Activated T-helper 9 cell treated with anti-CD3 and anti-CD28 coated beads, Interleukin-2, amount 50 U/mL, for 16 hours (primary cell): ENCODE measurements at regions not wholly inside any gene's neighbourhood (a gene's known extent, or its start where the extent isn't known, plus 50 kb on each side); places are given as distances from the start of the nearest gene placed in this dataset.

Experiments used
- DNase-seq: peaks from one replicate; pipeline ENCODE4 v3.0.0-alpha.2; 2020; ENCODE audit warnings: low read depth

DNA sequence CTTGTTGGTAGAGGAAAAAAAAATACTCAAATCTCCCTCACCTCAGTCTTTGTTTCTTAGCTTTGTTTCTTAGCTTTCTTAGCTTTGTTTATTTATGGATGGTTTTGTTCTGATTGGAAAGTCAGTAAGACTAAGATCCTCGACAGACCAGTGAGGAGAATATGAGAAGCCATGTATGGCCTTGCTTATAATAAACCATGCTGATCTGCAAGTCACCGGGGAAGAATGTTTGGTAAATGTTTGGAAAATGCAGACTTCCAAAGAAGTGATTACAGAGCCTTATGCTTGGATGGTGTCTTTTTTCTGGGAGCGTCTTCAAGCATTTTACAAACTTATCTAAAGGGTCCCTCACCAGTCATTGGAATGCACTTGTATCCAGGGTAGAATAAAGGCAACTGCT lies 90.1 kb upstream of the NOCT start:
- no peak for DNase-seq

GRCh38 chr4:138919094-138919936 lies 96.3 kb upstream of the NOCT start:
- DNase-seq = no peak

DNA sequence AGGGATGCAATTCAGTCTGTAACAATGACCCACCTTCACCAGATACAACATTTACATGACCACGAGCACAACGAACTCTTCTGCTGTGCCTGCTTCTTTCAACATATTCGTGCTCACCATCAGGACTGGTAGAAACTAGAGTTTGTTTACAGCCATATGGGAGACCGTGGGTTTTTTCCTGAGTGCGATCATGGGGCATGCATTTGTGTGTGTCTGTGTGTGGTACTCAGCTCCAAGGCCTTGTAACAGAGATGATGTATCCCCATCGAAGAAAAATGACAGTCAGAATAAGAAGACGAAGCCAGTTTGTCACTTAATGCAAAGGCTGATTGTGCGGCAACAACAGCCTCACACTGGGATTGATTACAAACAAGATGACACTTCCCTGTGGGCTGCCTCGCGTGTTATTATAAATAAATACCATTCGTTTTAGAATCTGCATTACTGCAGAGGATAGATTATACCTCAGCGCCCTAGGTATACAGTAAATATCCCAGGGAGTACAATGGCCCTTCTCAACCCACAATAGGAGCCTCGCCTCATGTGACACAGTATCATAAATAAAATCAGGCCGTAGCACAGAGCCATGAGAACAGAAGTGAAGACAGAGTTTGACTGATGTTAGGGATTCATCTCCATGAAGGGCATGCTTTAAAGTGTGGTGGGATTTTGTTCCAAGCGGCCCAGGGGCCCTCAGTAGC lies 97.3 kb upstream of the NOCT start:
- DNase-seq = no peak

GRCh38 chr4:138916763-138917162 lies 98.8 kb upstream of the NOCT start:
- DNase-seq = no peak

DNA sequence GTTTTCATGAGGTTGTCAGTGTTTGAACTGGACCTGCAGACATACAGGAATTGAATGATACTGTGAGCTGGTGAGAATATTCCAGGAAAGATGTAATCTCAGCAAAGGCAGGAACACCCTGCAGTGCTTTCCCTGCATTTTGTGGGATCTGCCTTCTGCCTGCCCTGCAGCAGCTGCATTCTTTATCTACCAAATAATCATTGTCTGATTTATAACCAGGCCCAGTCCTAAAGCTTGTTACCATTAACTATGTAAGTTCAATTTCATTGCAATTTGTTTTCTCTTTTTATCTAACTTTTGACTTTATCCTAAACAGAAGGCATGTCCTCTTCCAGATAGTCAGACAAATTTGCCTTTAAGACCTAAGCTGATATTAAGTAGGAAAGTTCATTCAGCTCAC lies 99.8 kb upstream of the NOCT start:
- no peak for DNase-seq

GRCh38 chr4:138912704-138913340 lies 102.8 kb upstream of the NOCT start:
- no peak for DNase-seq

- DNase-seq = no peak
These were observed 103.5 kb upstream of the NOCT start for GRCh38 chr4:138911909-138912703.

DNA sequence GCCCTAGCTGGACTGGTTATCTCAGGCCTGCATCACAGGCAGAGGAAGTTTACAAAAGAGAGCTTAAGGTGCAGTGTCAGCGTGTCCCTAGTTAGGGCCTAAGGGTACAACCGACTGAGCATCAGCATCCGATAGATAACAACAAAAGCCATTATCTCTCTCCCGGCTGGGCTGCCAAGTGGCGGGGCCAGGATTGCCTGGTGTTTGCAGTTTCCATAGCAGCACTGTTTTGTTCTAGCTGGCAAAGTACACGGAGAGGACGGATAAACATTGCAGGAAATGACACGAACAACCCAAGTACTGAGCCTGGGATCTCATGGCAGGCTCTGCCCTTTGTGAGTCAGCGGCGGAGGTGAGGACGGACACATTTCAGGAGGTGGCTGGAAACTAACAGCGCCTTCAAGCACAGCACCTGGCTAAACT lies 104.7 kb upstream of the NOCT start:
- no peak for DNase-seq

DNA sequence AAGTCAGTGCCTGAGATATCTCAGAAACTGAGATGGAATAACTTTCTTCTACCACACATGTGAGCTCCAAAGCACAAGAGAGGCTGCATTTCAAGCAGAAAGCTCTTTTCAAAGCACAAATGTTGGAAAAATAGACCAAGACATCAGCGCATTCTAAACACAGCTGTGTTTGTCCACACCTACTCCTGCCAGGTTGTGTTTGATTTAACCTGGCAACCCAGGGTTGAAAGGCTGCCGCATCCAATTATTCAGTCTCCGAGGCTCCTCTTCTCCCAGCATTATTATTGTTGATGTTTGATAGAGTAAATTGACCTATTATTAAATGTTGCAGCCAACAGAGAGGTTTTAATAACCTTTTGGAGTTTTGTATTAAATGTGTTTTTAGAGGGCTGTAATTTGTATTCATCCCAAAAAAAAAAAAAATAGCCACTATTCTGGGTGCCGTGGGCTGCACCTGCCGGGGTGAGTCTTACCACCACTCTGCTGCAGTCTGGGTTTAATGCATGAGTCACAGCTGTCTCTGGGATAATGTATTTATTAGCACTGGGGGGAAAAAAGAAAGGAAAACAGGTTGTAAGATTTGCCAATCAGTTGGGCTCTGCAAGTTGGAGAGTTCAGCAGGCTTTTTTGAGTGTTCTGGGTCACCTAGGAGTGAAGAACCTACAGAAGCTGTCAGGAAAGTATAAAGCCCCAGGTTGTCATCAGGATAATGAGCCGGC lies 105.2 kb upstream of the NOCT start:
- DNase-seq = no peak

DNA sequence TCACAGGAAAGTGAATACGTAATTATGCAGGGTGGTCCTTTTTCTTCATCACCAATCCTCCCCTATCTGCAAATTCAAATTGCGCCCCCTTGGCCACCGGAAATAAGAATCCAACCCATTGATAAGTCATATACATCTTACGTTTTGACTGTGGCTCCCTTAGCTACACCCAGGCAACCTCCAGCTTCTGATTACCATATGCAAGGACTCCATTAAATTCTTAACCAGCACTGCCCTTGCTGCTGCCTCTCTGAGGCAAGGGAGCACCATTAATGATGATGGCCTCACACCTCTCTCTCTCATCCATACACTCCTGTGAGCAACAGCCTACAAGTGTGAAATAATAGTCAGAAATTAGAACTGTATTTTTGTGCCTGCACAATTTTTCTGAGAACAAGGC lies 106.0 kb upstream of the NOCT start:
- no peak for DNase-seq

DNA sequence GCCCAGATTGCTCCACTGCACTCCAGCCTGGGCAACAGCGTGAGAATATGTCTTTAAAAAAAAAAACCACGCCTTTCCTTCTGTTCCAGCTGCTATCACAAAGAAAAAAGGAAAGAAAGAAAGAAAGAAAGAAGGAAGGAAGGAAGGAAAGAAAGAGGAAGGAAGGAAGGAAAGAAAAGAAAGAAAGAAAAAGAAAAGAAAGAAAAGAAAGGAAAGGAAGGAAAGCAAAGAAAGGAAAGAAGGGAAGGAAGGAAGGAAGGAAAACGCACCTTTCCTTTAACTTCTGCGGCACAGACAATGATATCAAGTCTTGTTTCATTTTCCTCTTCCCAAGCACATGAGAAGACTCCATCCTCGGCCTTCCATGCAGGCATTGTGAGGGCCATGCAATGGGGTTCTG lies 107.4 kb upstream of the NOCT start:
- no peak for DNase-seq

DNA sequence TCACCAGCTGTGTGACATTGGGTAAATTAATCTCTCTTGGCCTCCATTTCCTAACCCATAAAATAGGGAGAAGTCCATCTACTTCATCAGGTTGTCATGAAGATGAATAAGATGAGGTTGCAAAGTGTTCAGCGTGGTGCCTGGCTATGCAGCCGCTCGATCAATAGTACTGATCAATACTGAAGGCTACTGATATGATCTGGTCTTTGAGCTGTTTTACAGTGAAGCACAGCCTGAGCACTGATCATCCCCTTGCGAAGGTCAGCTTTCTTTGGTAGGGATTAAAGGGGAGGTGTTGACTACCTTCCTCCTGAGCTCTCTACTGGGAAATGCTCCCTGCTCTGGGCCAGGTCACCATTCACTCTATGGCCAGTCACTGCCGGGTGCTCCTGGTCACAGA lies 108.4 kb upstream of the NOCT start:
- no peak for DNase-seq

- DNase-seq = no peak
These were observed 110.8 kb upstream of the NOCT start for GRCh38 chr4:138904793-138905192.

GRCh38 chr4:138903185-138903584 lies 112.4 kb upstream of the NOCT start:
- no peak for DNase-seq

DNA sequence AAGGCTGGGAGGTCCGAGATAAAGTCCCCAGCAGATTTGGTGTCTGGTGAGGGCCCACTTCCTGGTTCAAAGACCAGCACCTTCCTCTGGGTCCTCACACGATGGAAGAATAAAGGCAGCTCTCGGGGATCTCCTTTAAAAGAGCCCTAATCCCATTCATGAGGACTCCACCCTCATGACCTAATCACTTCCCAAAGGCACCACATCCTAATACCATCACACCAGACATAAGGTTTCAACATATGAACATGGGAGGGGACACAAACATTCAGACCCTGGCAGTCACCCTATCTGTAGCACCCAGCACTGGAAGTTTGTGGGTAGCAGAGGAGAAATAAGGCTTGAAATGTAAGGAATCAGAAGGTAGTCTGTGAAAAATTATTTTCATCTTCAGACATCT lies 112.9 kb upstream of the NOCT start:
- DNase-seq = no peak

DNA sequence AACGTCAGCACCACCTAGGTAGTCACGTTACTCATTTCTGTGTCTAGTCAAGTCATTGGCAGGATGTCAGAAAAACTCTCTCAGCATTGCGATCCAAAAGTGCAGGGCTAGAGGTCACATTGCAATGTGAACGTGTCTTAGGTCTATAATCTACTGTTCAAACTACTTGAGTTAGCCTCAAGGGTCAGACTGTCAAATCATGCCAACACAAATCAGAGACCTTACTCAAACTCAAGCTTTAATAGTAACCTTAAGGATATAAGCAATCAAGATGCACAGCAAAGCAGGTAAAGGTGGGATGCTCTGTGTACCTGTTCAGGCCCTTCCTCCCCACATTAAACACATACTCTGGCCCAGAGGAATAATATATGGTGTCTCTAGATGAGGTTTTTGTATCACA lies 114.4 kb upstream of the NOCT start:
- no peak for DNase-seq

DNA sequence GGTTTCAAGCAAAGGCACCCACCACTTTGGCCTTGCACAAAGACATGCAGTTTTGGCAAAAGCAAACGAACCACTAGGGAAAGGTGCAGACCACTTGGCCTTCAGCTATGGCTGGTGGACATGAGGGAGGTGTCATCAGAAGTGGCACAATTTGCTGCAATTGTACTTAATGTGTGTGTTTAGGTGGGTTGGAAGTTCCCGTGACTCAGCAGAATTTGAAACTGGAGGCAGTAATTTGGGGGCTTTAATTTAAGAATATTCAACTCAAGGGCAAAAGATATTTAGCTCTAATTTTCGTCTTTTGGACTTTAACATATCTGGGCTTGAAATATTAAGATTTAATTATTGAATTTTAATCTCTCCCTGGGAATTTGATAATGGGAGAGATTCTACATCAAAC lies 115.6 kb upstream of the NOCT start:
- no peak for DNase-seq

GRCh38 chr4:138898282-138898681 lies 117.3 kb upstream of the NOCT start:
- DNase-seq = no peak

GRCh38 chr4:138897811-138898226 lies 117.8 kb upstream of the NOCT start:
- no peak for DNase-seq

DNA sequence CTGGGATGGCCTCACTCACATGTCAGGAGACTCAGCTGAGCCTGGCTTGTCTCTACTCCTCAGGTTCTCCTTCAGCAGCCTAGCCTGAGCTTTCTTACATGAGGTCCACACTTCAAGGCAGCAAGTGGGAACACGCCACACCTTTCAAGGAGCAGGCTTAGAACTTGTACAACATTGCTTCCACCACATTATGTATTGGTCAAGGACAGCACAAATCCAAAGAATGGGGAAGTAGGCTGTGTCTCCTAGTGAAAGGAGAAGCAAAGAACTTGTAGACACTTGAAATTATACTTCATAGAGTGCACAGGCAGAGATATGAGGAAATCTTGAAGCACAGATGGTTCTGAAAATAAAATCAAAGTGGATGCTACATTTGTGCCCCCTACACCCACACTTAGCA lies 120.9 kb upstream of the NOCT start:
- no peak for DNase-seq

DNA sequence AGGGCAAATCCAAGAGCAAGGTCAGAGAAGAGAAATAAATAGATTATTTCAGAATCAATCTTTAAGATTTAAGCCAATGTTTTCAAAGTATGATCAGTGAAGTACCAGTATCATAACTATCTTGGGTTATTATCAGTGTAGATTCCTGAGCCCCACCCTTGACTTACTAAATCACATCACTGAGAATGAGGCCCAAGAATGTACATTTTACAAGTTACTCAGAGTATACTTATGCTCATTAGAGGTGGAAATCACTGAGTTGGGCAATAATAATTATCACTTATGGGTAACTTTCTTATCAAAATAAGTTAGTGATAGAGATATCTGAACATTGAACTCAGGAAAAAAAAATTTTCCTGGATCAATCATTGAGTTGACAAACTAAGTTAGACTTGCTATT lies 121.6 kb upstream of the NOCT start:
- no peak for DNase-seq
